MM.1S (cell line): ENCODE measurements at regions not wholly inside any gene's neighbourhood (a gene's known extent, or its start where the extent isn't known, plus 50 kb on each side); places are given as distances from the start of the nearest gene placed in this dataset.

Source experiments
- CTCF ChIP-seq: fragments of 300-600 bp; sonication (generic); IDR thresholded peaks from 2 replicates; pipeline ENCODE4 v1.5.1; 2016; ENCODE audit warnings: antibody characterized with exemption, low read length, mixed read lengths
- EZH2 ChIP-seq: fragments of 300-600 bp; sonication (generic); optimal IDR thresholded peaks from 2 replicates; pipeline ENCODE3; 2017; ENCODE audit warnings: low read depth, mild to moderate bottlenecking, antibody characterized with exemption, low read length, mixed read lengths

GRCh38 chr2:185674232-185674631 lies 64.4 kb upstream of the FSIP2 start:
- no peak for TF ChIP-seq EZH2
- TF ChIP-seq CTCF: no peak
